BE2C (cell line): ENCODE measurements at regions not wholly inside any gene's neighbourhood (a gene's known extent, or its start where the extent isn't known, plus 50 kb on each side); places are given as distances from the start of the nearest gene placed in this dataset.
"Not testable (repeated sequence)": the region's sequence is repeated elsewhere in the genome, so short reads cannot be mapped to it uniquely, and the experiment has no call there.

Experiments used
- DNase-seq: peaks from one replicate; pipeline ENCODE4 v3.0.0-alpha.2; 2020
- H3K27me3 ChIP-seq: fragments of 250-450 bp; sonication (Bioruptor Pico); 2 replicates; pipeline ENCODE4 v1.5.1; 2020; ENCODE audit warnings: mild to moderate bottlenecking
- H3K36me3 ChIP-seq: fragments of 250-450 bp; sonication (Bioruptor Pico); 2 replicates; pipeline ENCODE4 v1.5.1; 2020; ENCODE audit warnings: mild to moderate bottlenecking
- H3K4me1 ChIP-seq: fragments of 250-450 bp; sonication (Bioruptor Pico); 2 replicates; pipeline ENCODE4 v1.5.1; 2020
- H3K4me3 ChIP-seq: 2 replicates; pipeline ENCODE4 v1.5.1; 2011; ENCODE audit warnings: low read depth, low read length
- H3K9me3 ChIP-seq: fragments of 250-450 bp; sonication (Bioruptor Pico); 2 replicates; pipeline ENCODE4 v1.5.1; 2020
- CTCF ChIP-seq: IDR thresholded peaks from 2 replicates; pipeline ENCODE4 v1.5.1; 2012; ENCODE audit warnings: mild to moderate bottlenecking, low read depth, low read length

DNA sequence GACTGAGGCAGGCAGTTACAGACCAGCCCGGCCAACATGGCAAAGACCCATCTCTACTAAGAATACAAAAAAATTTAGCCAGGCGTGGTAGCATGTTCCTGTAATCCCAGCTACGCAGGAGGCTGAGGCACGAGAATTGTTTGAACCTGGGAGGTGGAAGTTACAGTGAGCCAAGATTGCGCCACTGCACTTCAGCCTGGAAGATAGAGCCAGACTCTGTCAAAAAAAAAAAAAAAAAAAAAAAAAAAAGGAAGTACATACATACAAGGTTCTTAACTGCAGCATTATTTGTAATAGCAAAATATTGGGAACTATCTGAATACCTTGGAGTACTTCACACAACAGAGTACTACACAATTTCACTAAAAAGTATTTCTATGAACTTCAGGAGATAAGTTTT is 183.5 kb upstream of the OLIG3 start:
- H3K9me3 ChIP-seq: no peaks in the 10 kb centered on the region
- no peak for DNase-seq
- no peak overlapping the region for H3K4me3 ChIP-seq
- no peaks in the 10 kb centered on the region for H3K36me3 ChIP-seq
- H3K4me1 ChIP-seq: no peaks in the 10 kb centered on the region
- no peak for TF ChIP-seq CTCF
- H3K27me3 ChIP-seq: peaks cover 4% of the 10 kb centered on the region; the same call in 1 of the 2 replicates

GRCh38 chr6:137678451-137678850 is 184.3 kb upstream of the OLIG3 start:
- H3K4me3 ChIP-seq: no peak overlapping the region
- H3K4me1 ChIP-seq: no peaks in the 10 kb centered on the region
- H3K9me3 ChIP-seq: no peaks in the 10 kb centered on the region
- peaks cover 4% of the 10 kb centered on the region; the same call in 1 of the 2 replicates for H3K27me3 ChIP-seq
- H3K36me3 ChIP-seq: no peaks in the 10 kb centered on the region
- no peak for TF ChIP-seq CTCF
- DNase-seq: no peak

- no peaks in the 10 kb centered on the region for H3K36me3 ChIP-seq
- no peaks in the 10 kb centered on the region for H3K9me3 ChIP-seq
- no peak for TF ChIP-seq CTCF
- H3K4me1 ChIP-seq: no peaks in the 10 kb centered on the region
- DNase-seq: no peak
- H3K27me3 ChIP-seq: peaks cover 4% of the 10 kb centered on the region; the same call in 1 of the 2 replicates
- H3K4me3 ChIP-seq: no peak overlapping the region
Observed at GRCh38 chr6:137680705-137681346, 186.2 kb upstream of the TNFAIP3 start.

DNA sequence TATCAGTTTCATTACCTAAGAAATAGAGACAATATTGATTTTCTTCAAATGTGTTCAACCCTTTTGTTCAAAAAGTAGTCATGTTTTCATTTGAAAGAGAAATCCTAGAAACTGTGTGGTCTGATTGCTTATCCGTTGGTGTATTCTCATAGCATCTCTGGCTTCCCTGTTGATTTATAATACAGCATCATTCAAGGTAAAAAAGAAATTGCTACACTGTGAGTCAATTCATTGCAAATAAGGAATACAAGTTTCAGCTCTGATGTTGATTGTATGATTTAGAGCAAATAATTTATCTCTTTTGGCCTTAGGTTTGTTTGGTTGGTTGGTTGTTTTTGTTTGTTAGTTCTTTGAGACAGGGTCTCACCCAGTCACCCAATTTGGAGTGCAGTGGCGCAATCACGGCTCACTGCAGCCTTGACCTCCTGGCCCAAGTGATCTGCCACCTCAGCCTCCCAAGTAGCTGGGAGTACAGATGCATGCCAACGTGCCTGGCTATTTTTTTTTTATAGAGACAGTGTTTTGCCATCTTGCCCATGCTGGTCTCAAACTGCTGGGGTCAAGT is 185.5 kb upstream of the TNFAIP3 start:
- Histone ChIP-seq H3K9me3 (no peaks in the 10 kb centered on the region), H3K4me3 (no peak overlapping the region), H3K27me3 (peaks cover 4% of the 10 kb centered on the region; the same call in 1 of the 2 replicates), H3K36me3 (no peaks in the 10 kb centered on the region), H3K4me1 (no peaks in the 10 kb centered on the region)
- no peak for DNase-seq
- no peak for TF ChIP-seq CTCF

DNA sequence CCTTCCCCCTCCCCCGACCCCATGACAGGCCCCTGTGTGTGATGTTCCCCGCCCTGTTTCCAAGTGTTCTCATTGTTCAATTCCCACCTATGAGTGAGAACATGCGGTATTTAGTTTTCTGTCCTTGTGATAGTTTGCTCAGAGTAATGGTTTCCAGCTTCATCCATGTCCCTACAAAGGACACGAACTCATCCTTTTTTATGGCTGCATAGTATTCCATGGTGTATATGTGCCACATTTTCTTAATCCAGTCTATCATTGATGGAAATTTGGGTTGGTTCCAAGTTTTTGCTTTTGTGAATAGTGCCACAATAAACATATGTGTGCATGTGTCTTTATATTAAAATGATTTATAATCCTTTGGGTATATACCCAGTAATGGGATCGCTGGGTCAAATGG is 184.4 kb upstream of the TNFAIP3 start:
- not testable (repeated sequence) for DNase-seq, H3K9me3 ChIP-seq, H3K27me3 ChIP-seq, H3K36me3 ChIP-seq, H3K4me1 ChIP-seq, H3K4me3 ChIP-seq

DNA sequence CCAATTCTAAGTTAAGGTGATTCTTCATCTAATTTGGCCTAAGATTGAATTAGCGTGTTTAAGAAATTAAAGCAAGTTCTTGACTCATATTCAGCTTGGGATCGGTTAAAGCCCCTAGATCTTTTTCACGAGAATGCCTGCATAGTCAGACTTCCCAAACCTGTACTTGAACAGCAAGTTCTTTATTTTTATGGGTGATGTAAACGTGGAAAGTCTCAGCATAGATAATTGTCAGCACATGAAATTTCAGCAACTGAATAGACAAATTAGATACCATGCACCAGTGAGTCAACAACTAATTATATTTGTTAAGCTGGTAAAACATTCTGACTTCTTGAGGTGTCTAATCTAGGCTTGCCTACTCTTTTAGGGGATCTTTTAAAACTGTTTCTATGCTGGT is 183.1 kb upstream of the TNFAIP3 start:
- DNase-seq: no peak
- Histone ChIP-seq H3K27me3 (no peaks in the 10 kb centered on the region), H3K36me3 (no peaks in the 10 kb centered on the region), H3K9me3 (no peaks in the 10 kb centered on the region), H3K4me1 (no peaks in the 10 kb centered on the region), H3K4me3 (no peak overlapping the region)
- no peak for TF ChIP-seq CTCF
